GM21717 (cell line): ENCODE measurements at regions not wholly inside any gene's neighbourhood (a gene's known extent, or its start where the extent isn't known, plus 50 kb on each side); places are given as distances from the start of the nearest gene placed in this dataset.

Experiments used
- ATAC-seq: cut with Tn5 transposase; IDR thresholded peaks from one replicate; pipeline ENCODE4 v1.9.1; 2021; ENCODE audit warnings: mild to moderate bottlenecking, moderate library complexity; ENCODE audit not compliant: unreplicated experiment

GRCh38 chr1:182295697-182296096, 95.9 kb downstream of the GLUL start:
- ATAC-seq: no peak

GRCh38 chr1:182293119-182293589, 98.4 kb downstream of the GLUL start:
- no peak for ATAC-seq

- no peak for ATAC-seq
These were observed 99.3 kb downstream of the GLUL start for GRCh38 chr1:182292193-182292741.

- no peak for ATAC-seq
These were observed 99.9 kb downstream of the GLUL start for GRCh38 chr1:182291584-182292192.

- ATAC-seq: no peak
These were observed 102.6 kb downstream of the GLUL start for GRCh38 chr1:182288749-182289604.

GRCh38 chr1:182286761-182287160, 104.8 kb downstream of the GLUL start:
- ATAC-seq: no peak

GRCh38 chr1:182283746-182284544, 107.6 kb downstream of the GLUL start:
- no peak for ATAC-seq

- ATAC-seq: no peak
These were observed 110.0 kb downstream of the GLUL start for GRCh38 chr1:182281541-182281940.

- no peak for ATAC-seq
These were observed 111.1 kb downstream of the GLUL start for GRCh38 chr1:182280504-182280900.

GRCh38 chr1:182279724-182280503, 111.7 kb downstream of the GLUL start:
- ATAC-seq: no peak

GRCh38 chr1:182279302-182279701, 112.3 kb downstream of the GLUL start:
- ATAC-seq: no peak

- no peak for ATAC-seq
These were observed 113.2 kb downstream of the GLUL start for GRCh38 chr1:182278144-182279054.

- ATAC-seq: no peak
These were observed 116.3 kb downstream of the GLUL start for GRCh38 chr1:182275271-182275670.

GRCh38 chr1:182274618-182275017, 117.0 kb downstream of the GLUL start:
- no peak for ATAC-seq

- ATAC-seq: no peak
These were observed 120.9 kb downstream of the GLUL start for GRCh38 chr1:182270731-182271130.

- no peak for ATAC-seq
These were observed 122.5 kb downstream of the GLUL start for GRCh38 chr1:182269097-182269496.

GRCh38 chr1:182268669-182269068, 122.9 kb downstream of the GLUL start:
- no peak for ATAC-seq

GRCh38 chr1:182264185-182264584, 127.4 kb downstream of the GLUL start:
- no peak for ATAC-seq

GRCh38 chr1:182263706-182264105, 127.9 kb downstream of the GLUL start:
- no peak for ATAC-seq
